ENCODE measurements at regions not wholly inside any gene's neighbourhood (a gene's known extent, or its start where the extent isn't known, plus 50 kb on each side); places are given as distances from the start of the nearest gene placed in this dataset.

DNA sequence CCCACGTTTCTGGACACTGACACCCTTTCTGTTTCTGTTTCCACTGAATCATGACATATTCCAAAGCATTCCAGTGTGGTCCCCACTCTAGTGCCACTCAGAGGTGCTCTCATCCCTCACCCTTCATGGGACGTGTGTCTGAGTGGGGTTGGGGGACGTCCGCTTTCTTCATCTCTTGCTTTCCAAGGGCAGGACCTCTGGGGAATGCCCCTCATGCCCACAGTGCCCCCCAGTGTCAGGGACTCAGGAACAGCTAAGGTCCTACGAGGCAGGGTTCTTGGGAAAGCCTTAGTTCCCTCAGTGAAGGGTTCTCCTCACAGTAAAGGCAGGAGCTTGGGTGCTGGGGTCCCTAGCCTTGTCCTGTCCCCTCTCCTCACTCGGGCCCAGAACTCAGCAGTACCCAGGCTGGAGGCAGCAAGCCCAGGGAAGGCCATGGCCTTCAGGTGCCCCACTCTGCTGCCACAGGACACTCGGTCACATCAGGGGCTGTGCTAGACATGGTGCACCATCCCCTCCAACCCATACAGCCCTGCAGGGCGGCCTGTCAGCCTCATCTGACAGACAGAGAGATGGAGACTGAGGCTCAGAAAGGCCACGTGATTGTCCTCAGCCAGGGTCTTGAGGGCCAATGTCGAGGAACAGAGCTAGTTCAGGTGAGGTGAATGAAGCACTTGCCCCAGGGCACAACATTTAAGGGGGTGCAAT is 261.0 kb downstream of the TLE3 start (continued):
- TF ChIP-seq, protein P1, sequence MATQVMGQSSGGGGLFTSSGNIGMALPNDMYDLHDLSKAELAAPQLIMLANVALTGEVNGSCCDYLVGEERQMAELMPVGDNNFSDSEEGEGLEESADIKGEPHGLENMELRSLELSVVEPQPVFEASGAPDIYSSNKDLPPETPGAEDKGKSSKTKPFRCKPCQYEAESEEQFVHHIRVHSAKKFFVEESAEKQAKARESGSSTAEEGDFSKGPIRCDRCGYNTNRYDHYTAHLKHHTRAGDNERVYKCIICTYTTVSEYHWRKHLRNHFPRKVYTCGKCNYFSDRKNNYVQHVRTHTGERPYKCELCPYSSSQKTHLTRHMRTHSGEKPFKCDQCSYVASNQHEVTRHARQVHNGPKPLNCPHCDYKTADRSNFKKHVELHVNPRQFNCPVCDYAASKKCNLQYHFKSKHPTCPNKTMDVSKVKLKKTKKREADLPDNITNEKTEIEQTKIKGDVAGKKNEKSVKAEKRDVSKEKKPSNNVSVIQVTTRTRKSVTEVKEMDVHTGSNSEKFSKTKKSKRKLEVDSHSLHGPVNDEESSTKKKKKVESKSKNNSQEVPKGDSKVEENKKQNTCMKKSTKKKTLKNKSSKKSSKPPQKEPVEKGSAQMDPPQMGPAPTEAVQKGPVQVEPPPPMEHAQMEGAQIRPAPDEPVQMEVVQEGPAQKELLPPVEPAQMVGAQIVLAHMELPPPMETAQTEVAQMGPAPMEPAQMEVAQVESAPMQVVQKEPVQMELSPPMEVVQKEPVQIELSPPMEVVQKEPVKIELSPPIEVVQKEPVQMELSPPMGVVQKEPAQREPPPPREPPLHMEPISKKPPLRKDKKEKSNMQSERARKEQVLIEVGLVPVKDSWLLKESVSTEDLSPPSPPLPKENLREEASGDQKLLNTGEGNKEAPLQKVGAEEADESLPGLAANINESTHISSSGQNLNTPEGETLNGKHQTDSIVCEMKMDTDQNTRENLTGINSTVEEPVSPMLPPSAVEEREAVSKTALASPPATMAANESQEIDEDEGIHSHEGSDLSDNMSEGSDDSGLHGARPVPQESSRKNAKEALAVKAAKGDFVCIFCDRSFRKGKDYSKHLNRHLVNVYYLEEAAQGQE (IDR thresholded peaks at IDR 0.05; ENCODE audit: low read depth, low read length), result no peak
- TF ChIP-seq TCF12 (IDR thresholded peaks at IDR 0.05) (no peak), YY1 (IDR thresholded peaks at IDR 0.05; ENCODE audit: low read depth) (no peak), RXRA (IDR thresholded peaks at IDR 0.05; ENCODE audit: borderline replicate concordance, low read depth) (no peak), NFIC (IDR thresholded peaks at IDR 0.05; ENCODE audit: borderline replicate concordance) (no peak)
- TF ChIP-seq, protein P2, sequence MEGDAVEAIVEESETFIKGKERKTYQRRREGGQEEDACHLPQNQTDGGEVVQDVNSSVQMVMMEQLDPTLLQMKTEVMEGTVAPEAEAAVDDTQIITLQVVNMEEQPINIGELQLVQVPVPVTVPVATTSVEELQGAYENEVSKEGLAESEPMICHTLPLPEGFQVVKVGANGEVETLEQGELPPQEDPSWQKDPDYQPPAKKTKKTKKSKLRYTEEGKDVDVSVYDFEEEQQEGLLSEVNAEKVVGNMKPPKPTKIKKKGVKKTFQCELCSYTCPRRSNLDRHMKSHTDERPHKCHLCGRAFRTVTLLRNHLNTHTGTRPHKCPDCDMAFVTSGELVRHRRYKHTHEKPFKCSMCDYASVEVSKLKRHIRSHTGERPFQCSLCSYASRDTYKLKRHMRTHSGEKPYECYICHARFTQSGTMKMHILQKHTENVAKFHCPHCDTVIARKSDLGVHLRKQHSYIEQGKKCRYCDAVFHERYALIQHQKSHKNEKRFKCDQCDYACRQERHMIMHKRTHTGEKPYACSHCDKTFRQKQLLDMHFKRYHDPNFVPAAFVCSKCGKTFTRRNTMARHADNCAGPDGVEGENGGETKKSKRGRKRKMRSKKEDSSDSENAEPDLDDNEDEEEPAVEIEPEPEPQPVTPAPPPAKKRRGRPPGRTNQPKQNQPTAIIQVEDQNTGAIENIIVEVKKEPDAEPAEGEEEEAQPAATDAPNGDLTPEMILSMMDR (IDR thresholded peaks at IDR 0.05), result no peak

DNA sequence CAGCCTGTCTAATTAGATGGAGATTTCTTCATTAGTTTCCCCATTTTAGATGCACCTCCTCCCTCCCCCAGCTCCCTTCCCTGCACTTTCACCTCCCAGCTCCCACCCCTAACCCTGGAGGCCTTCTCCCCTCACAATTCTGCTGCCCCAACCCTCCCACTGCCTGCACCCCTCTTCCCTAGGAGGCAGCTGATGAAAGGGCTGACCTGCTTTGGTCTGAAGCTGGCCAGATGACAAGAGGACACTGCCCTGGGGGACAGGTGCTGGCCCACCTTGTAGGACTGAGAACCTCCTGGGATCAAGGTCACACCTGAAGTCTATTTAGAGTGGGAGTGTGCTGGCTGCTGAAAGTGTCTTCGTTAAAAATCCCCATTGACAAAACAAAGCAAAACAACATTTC is 259.4 kb downstream of the TLE3 start:
- Histone ChIP-seq H3K9me2 (no peaks in the 10 kb centered on the region), H3F3A (replicated peaks; ENCODE audit: insufficient read depth) (no peaks in the 10 kb centered on the region), H2AFZ (ENCODE audit: low read depth) (no peak overlapping the region), H3K4me2 (no peak overlapping the region), H4K20me1 (ENCODE audit: insufficient read depth) (no peaks in the 10 kb centered on the region), H3K79me2 (ENCODE audit: insufficient read depth) (no peaks in the 10 kb centered on the region), H3K4me3 (ENCODE audit: low read depth in 2 of 2, low read length in 1 of 2) (no peak overlapping the region), H3K9ac (no peak overlapping the region), H3K27ac (ENCODE audit: low read depth in 2 of 2, low read length in 1 of 2) (no peak overlapping the region), H3K4me1 (ENCODE audit: control insufficient read depth in 1 of 2, insufficient read depth in 2 of 2, low read depth in 1 of 2, low read length in 1 of 2) (peaks cover 0 to 23% of the 10 kb centered on the region in 2 experiments; a peak in 2 of 4 replicates), H3K9me3 (no peaks in the 10 kb centered on the region), H3K36me3 (replicated peaks in 1 of 2; ENCODE audit: control insufficient read depth in 1 of 2, insufficient read depth in 2 of 2, low read length in 1 of 2) (no peaks in the 10 kb centered on the region), H3K27me3 (ENCODE audit: insufficient read depth) (no peaks in the 10 kb centered on the region; the same call in 1 of the 2 replicates)
- ChIA-PET CTCF (no interaction called here), POLR2A (no interaction called here)
- no peak for TF ChIP-seq YY1 (IDR thresholded peaks at IDR 0.05; ENCODE audit: low read depth)
- TF ChIP-seq, protein P3, sequence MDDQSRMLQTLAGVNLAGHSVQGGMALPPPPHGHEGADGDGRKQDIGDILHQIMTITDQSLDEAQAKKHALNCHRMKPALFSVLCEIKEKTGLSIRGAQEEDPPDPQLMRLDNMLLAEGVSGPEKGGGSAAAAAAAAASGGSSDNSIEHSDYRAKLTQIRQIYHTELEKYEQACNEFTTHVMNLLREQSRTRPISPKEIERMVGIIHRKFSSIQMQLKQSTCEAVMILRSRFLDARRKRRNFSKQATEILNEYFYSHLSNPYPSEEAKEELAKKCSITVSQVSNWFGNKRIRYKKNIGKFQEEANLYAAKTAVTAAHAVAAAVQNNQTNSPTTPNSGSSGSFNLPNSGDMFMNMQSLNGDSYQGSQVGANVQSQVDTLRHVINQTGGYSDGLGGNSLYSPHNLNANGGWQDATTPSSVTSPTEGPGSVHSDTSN (IDR thresholded peaks at IDR 0.05), result no peak
- no peak for TF ChIP-seq JUND (IDR thresholded peaks at IDR 0.05)
- no peak for DNase-seq
- 57% methylated on average over 1 of the region's 1 CpG for WGBS (ENCODE audit: low lambda C conversion rate)

Data from SK-N-SH (cell line).